Stimulated activated CD8-positive, alpha-beta memory T cell treated with anti-CD3 and anti-CD28 coated beads, Interleukin-15, amount 100 ng/mL, for 48 hours (primary cell): ENCODE measurements at regions not wholly inside any gene's neighbourhood (a gene's known extent, or its start where the extent isn't known, plus 50 kb on each side); places are given as distances from the start of the nearest gene placed in this dataset.

Experiments used
- DNase-seq, 2 donors: peaks; one replicate each; pipeline ENCODE4 v3.0.0-alpha.2; 2020; ENCODE audit warnings: low read depth in 2 of 2

GRCh38 chr1:79852004-79852403, 845.5 kb upstream of the ADGRL4 start:
- DNase-seq, result no peak

- no peak for DNase-seq
Measured at GRCh38 chr1:79849388-79849787, 842.9 kb upstream of the ADGRL4 start.

- DNase-seq, result no peak
Measured at GRCh38 chr1:79848316-79848715, 841.8 kb upstream of the ADGRL4 start.

GRCh38 chr1:79847700-79848099, 841.2 kb upstream of the ADGRL4 start:
- DNase-seq, result no peak

GRCh38 chr1:79845936-79846335, 839.4 kb upstream of the ADGRL4 start:
- no peak for DNase-seq

- DNase-seq, result no peak
Measured at GRCh38 chr1:79842811-79843210, 836.3 kb upstream of the ADGRL4 start.

- DNase-seq, result no peak
Measured at GRCh38 chr1:79839882-79840281, 833.4 kb upstream of the ADGRL4 start.

GRCh38 chr1:79827446-79827845, 820.9 kb upstream of the ADGRL4 start:
- DNase-seq, result no peak

GRCh38 chr1:79825551-79825950, 819.0 kb upstream of the ADGRL4 start:
- DNase-seq, result no peak

- no peak for DNase-seq
Measured at GRCh38 chr1:79822053-79822452, 815.5 kb upstream of the ADGRL4 start.

- no peak for DNase-seq
Measured at GRCh38 chr1:79819140-79819539, 812.6 kb upstream of the ADGRL4 start.

- no peak for DNase-seq
Measured at GRCh38 chr1:79817031-79817560, 810.6 kb upstream of the ADGRL4 start.

GRCh38 chr1:79815115-79815514, 808.6 kb upstream of the ADGRL4 start:
- no peak for DNase-seq

GRCh38 chr1:79811173-79811572, 804.6 kb upstream of the ADGRL4 start:
- DNase-seq, result no peak

GRCh38 chr1:79808816-79809475, 802.4 kb upstream of the ADGRL4 start:
- DNase-seq, result no peak

GRCh38 chr1:79807816-79808215, 801.3 kb upstream of the ADGRL4 start:
- DNase-seq, result no peak

GRCh38 chr1:79797487-79797886, 791.0 kb upstream of the ADGRL4 start:
- no peak for DNase-seq

- DNase-seq, result no peak
Measured at GRCh38 chr1:79796434-79796833, 789.9 kb upstream of the ADGRL4 start.

- no peak for DNase-seq
Measured at GRCh38 chr1:79792219-79792930, 785.8 kb upstream of the ADGRL4 start.

GRCh38 chr1:79791488-79792218, 785.1 kb upstream of the ADGRL4 start:
- DNase-seq, result no peak

GRCh38 chr1:79790950-79791349, 784.4 kb upstream of the ADGRL4 start:
- no peak for DNase-seq

GRCh38 chr1:79787631-79788030, 781.1 kb upstream of the ADGRL4 start:
- no peak for DNase-seq

GRCh38 chr1:79785964-79786363, 779.4 kb upstream of the ADGRL4 start:
- DNase-seq, result no peak
